ENCODE measurements at regions not wholly inside any gene's neighbourhood (a gene's known extent, or its start where the extent isn't known, plus 50 kb on each side); places are given as distances from the start of the nearest gene placed in this dataset.

- DNase-seq: no peak
Measured at GRCh38 chr14:101026341-101026740, 122.8 kb upstream of the RTL1 start.

GRCh38 chr14:101027291-101027690, 123.8 kb upstream of the RTL1 start:
- DNase-seq: no peak

- no peak for DNase-seq
Measured at GRCh38 chr14:101027966-101028365, 124.4 kb upstream of the RTL1 start.

GRCh38 chr14:101028971-101029667, 125.6 kb upstream of the RTL1 start:
- no peak for DNase-seq

GRCh38 chr14:101029668-101030290, 126.3 kb upstream of the RTL1 start:
- DNase-seq: no peak

- DNase-seq: no peak
Measured at GRCh38 chr14:101030586-101030985, 127.1 kb upstream of the RTL1 start.

- no peak for DNase-seq
Measured at GRCh38 chr14:101031186-101031585, 127.7 kb upstream of the RTL1 start.

GRCh38 chr14:101031721-101032120, 128.2 kb upstream of the RTL1 start:
- DNase-seq: no peak

GRCh38 chr14:101032433-101032832, 128.9 kb upstream of the RTL1 start:
- DNase-seq: no peak

- DNase-seq: no peak
Measured at GRCh38 chr14:101033006-101033405, 129.5 kb upstream of the RTL1 start.

GRCh38 chr14:101033446-101034165, 130.1 kb upstream of the RTL1 start:
- DNase-seq: no peak

GRCh38 chr14:101034986-101035385, 131.5 kb upstream of the RTL1 start:
- DNase-seq: no peak

GRCh38 chr14:101035466-101036225, 132.1 kb upstream of the RTL1 start:
- no peak for DNase-seq

GRCh38 chr14:101037021-101037817, 133.7 kb upstream of the RTL1 start:
- no peak for DNase-seq

GRCh38 chr14:101039031-101039754, 135.7 kb upstream of the RTL1 start:
- no peak for DNase-seq

GRCh38 chr14:101039755-101040138, 136.2 kb upstream of the RTL1 start:
- no peak for DNase-seq

- no peak for DNase-seq
Measured at GRCh38 chr14:101040538-101041442, 137.3 kb upstream of the RTL1 start.

GRCh38 chr14:101043891-101044290, 140.4 kb upstream of the RTL1 start:
- DNase-seq: no peak

- DNase-seq: no peak
Measured at GRCh38 chr14:101044741-101045140, 141.2 kb upstream of the RTL1 start.

GRCh38 chr14:101045511-101045910, 142.0 kb upstream of the RTL1 start:
- no peak for DNase-seq

Data from tongue (tissue), 1 donor.